Smooth muscle cell (in vitro differentiated cells): ENCODE measurements at regions not wholly inside any gene's neighbourhood (a gene's known extent, or its start where the extent isn't known, plus 50 kb on each side); places are given as distances from the start of the nearest gene placed in this dataset.

Experiments used
- DNase-seq: peaks from one replicate; lab custom pipeline; 2025; ENCODE audit not compliant: unreplicated experiment; lab: John Stamatoyannopoulos, UW
- H2AFZ ChIP-seq: fragments of 200-600 bp; sonication (generic); 2 replicates; pipeline ENCODE4 v1.6.0; 2016; ENCODE audit warnings: antibody characterized with exemption, low read depth, mild to moderate bottlenecking
- H3F3A ChIP-seq: fragments of 200-600 bp; sonication (generic); 2 replicates; pipeline ENCODE4 v1.6.0; 2017; ENCODE audit warnings: antibody characterized with exemption, low read depth
- H3K27ac ChIP-seq: fragments of 200-600 bp; sonication (generic); 2 replicates; pipeline ENCODE4 v1.5.1; 2016; ENCODE audit warnings: low read depth, mild to moderate bottlenecking
- H3K27me3 ChIP-seq: fragments of 200-600 bp; sonication (generic); 2 replicates; pipeline ENCODE4 v1.6.1; 2016; ENCODE audit warnings: low read depth, mild to moderate bottlenecking
- H3K36me3 ChIP-seq: fragments of 200-600 bp; sonication (generic); 2 replicates; pipeline ENCODE4 v1.5.1; 2016; ENCODE audit warnings: low read depth
- H3K4me1 ChIP-seq: fragments of 200-600 bp; sonication (generic); 2 replicates; pipeline ENCODE4 v1.5.1; 2016; ENCODE audit warnings: low read depth
- H3K4me2 ChIP-seq: fragments of 200-600 bp; sonication (generic); 2 replicates; pipeline ENCODE4 v1.6.0; 2016; ENCODE audit warnings: mild to moderate bottlenecking
- H3K4me3 ChIP-seq: fragments of 200-600 bp; sonication (generic); 2 replicates; pipeline ENCODE4 v1.5.1; 2016; ENCODE audit warnings: mild to moderate bottlenecking
- H3K79me2 ChIP-seq: fragments of 200-600 bp; sonication (generic); 2 replicates; pipeline ENCODE4 v1.6.0; 2016; ENCODE audit warnings: low read depth, mild to moderate bottlenecking
- H3K9ac ChIP-seq: fragments of 200-600 bp; sonication (generic); 2 replicates; pipeline ENCODE4 v1.6.0; 2016; ENCODE audit warnings: low read depth
- H3K9me3 ChIP-seq: fragments of 200-600 bp; sonication (generic); replicated peaks from 2 replicates; pipeline ENCODE4 v1.5.1; 2016; ENCODE audit warnings: low read depth
- H4K20me1 ChIP-seq: fragments of 200-600 bp; sonication (generic); 2 replicates; pipeline ENCODE4 v1.6.0; 2016; ENCODE audit warnings: low read depth
- CTCF ChIP-seq: fragments of 200-600 bp; sonication (generic); IDR thresholded peaks from 2 replicates; pipeline ENCODE4 v1.5.1; 2017; ENCODE audit warnings: borderline replicate concordance, mild to moderate bottlenecking, antibody characterized with exemption; ENCODE audit not compliant: insufficient read depth, poor library complexity, severe bottlenecking
- WGBS: methylation state at CpG from one replicate; pipeline ENCODE4 v1.1.7; 2016; ENCODE audit warnings: low lambda C conversion rate; 5-methylcytosine and 5-hydroxymethylcytosine counted together

DNA sequence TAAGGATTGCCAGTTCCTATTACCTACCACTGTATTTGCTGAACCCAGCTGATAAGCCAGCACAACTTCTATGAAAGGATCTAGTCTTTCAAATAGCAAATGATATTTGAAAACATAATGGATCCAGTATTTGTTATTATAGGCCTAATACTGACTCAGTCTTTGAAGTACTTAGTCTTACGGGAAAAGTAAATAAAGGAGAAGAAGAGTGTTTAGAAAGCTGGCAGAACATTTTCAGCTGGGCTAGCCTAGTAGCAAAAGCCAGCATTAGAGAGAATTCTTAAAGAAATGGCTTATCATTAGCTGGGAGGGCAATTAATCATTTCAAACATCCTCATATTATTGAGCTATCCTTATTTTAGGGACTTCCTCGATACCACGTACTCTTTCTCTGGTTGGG, 101.4 kb upstream of the GOLIM4 start:
- H3F3A ChIP-seq: no peaks in the 10 kb centered on the region
- no peaks in the 10 kb centered on the region for H3K36me3 ChIP-seq
- no peak overlapping the region for H3K4me2 ChIP-seq
- TF ChIP-seq CTCF: no peak
- no peak overlapping the region for H2AFZ ChIP-seq
- H3K27me3 ChIP-seq: peaks cover 4% of the 10 kb centered on the region
- H4K20me1 ChIP-seq: no peaks in the 10 kb centered on the region
- no peaks in the 10 kb centered on the region for H3K79me2 ChIP-seq
- no peaks in the 10 kb centered on the region for H3K4me1 ChIP-seq
- 91% methylated on average over 3 of the region's 3 CpGs for WGBS
- H3K27ac ChIP-seq: no peak overlapping the region
- no peak overlapping the region for H3K9ac ChIP-seq
- H3K4me3 ChIP-seq: no peak overlapping the region
- H3K9me3 ChIP-seq: no peaks in the 10 kb centered on the region
- no peak for DNase-seq

GRCh38 chr3:168191856-168192255, 96.1 kb upstream of the GOLIM4 start:
- H3K27me3 ChIP-seq: no peaks in the 10 kb centered on the region
- no peaks in the 10 kb centered on the region for H3F3A ChIP-seq
- no peaks in the 10 kb centered on the region for H3K36me3 ChIP-seq
- H3K4me2 ChIP-seq: no peak overlapping the region
- H3K27ac ChIP-seq: no peak overlapping the region
- no peaks in the 10 kb centered on the region for H3K79me2 ChIP-seq
- no peak overlapping the region for H3K4me3 ChIP-seq
- no peaks in the 10 kb centered on the region for H3K4me1 ChIP-seq
- no peak overlapping the region for H2AFZ ChIP-seq
- TF ChIP-seq CTCF: no peak
- no peaks in the 10 kb centered on the region for H4K20me1 ChIP-seq
- no peak for DNase-seq
- H3K9me3 ChIP-seq: no peaks in the 10 kb centered on the region
- no peak overlapping the region for H3K9ac ChIP-seq

GRCh38 chr3:168187233-168187632, 91.5 kb upstream of the GOLIM4 start:
- no peak for TF ChIP-seq CTCF
- no peak overlapping the region for H3K4me3 ChIP-seq
- H3K4me2 ChIP-seq: no peak overlapping the region
- H3K27me3 ChIP-seq: no peaks in the 10 kb centered on the region
- no peak overlapping the region for H3K27ac ChIP-seq
- H3K9me3 ChIP-seq: no peaks in the 10 kb centered on the region
- H3K36me3 ChIP-seq: no peaks in the 10 kb centered on the region
- H3K4me1 ChIP-seq: no peaks in the 10 kb centered on the region
- no peaks in the 10 kb centered on the region for H3F3A ChIP-seq
- WGBS: 85% methylated on average over 3 of the region's 3 CpGs
- no peaks in the 10 kb centered on the region for H3K79me2 ChIP-seq
- no peak overlapping the region for H3K9ac ChIP-seq
- no peak overlapping the region for H2AFZ ChIP-seq
- no peak for DNase-seq
- H4K20me1 ChIP-seq: no peaks in the 10 kb centered on the region

- no peak overlapping the region for H3K9ac ChIP-seq
- H3K27me3 ChIP-seq: no peaks in the 10 kb centered on the region
- H2AFZ ChIP-seq: no peak overlapping the region
- no peaks in the 10 kb centered on the region for H3K36me3 ChIP-seq
- no peak overlapping the region for H3K4me2 ChIP-seq
- H3K9me3 ChIP-seq: no peaks in the 10 kb centered on the region
- no peak overlapping the region for H3K27ac ChIP-seq
- 96% methylated on average over 5 of the region's 5 CpGs for WGBS
- H3F3A ChIP-seq: no peaks in the 10 kb centered on the region
- no peaks in the 10 kb centered on the region for H3K4me1 ChIP-seq
- no peak for DNase-seq
- H3K79me2 ChIP-seq: no peaks in the 10 kb centered on the region
- no peak for TF ChIP-seq CTCF
- no peaks in the 10 kb centered on the region for H4K20me1 ChIP-seq
- H3K4me3 ChIP-seq: no peak overlapping the region
Observed at GRCh38 chr3:168186293-168186983, 90.7 kb upstream of the GOLIM4 start.
